Mesendoderm (in vitro differentiated cells): ENCODE measurements at regions not wholly inside any gene's neighbourhood (a gene's known extent, or its start where the extent isn't known, plus 50 kb on each side); places are given as distances from the start of the nearest gene placed in this dataset.
"Not testable (repeated sequence)": the region's sequence is repeated elsewhere in the genome, so short reads cannot be mapped to it uniquely, and the experiment has no call there.

Experiments used
- DNase-seq: peaks from one replicate; pipeline ENCODE4 v3.0.0; 2013
- H2AK5ac ChIP-seq: 2 replicates; pipeline ENCODE4 v1.6.1; 2013; ENCODE audit warnings: low read length, inconsistent platforms
- H2BK120ac ChIP-seq: 2 replicates; pipeline ENCODE4 v1.6.1; 2013; ENCODE audit warnings: low read depth, mild to moderate bottlenecking, low read length, moderate library complexity, mixed read lengths
- H2BK15ac ChIP-seq: replicated peaks from 2 replicates; pipeline ENCODE4 v1.6.1; 2013; ENCODE audit warnings: low read depth, mild to moderate bottlenecking, moderate library complexity
- H2BK5ac ChIP-seq: 2 replicates; pipeline ENCODE4 v1.6.1; 2013; ENCODE audit warnings: low read length, inconsistent platforms
- H3K18ac ChIP-seq: 2 replicates; pipeline ENCODE4 v1.6.1; 2013; ENCODE audit warnings: mild to moderate bottlenecking, low read length, mixed read lengths
- H3K23ac ChIP-seq: one replicate; pipeline ENCODE4 v1.6.1; 2013; ENCODE audit warnings: low read length
- H3K27ac ChIP-seq: 2 replicates; pipeline ENCODE4 v1.5.1; 2013; ENCODE audit warnings: low read depth, mild to moderate bottlenecking, inconsistent platforms, low read length, moderate library complexity
- H3K27me3 ChIP-seq: 2 replicates; pipeline ENCODE4 v1.6.1; 2013; ENCODE audit warnings: low read length, control low read depth, mild to moderate bottlenecking, inconsistent platforms; ENCODE audit not compliant: insufficient read depth, poor library complexity
- H3K36me3 ChIP-seq: 2 replicates; pipeline ENCODE4 v1.6.1; 2013; ENCODE audit warnings: low read length, inconsistent platforms; ENCODE audit not compliant: control insufficient read depth, insufficient read depth
- H3K4ac ChIP-seq: one replicate; pipeline ENCODE4 v1.6.1; 2013; ENCODE audit warnings: low read depth, mild to moderate bottlenecking, low read length, moderate library complexity
- H3K4me1 ChIP-seq: 2 replicates; pipeline ENCODE4 v1.6.1; 2013; ENCODE audit warnings: low read depth, low read length, inconsistent platforms; ENCODE audit not compliant: control insufficient read depth
- H3K4me2 ChIP-seq: 2 replicates; pipeline ENCODE4 v1.6.1; 2013; ENCODE audit warnings: low read length
- H3K4me3 ChIP-seq: 2 replicates; pipeline ENCODE4 v1.5.1; 2013; ENCODE audit warnings: mild to moderate bottlenecking, low read length
- H3K56ac ChIP-seq: one replicate; pipeline ENCODE4 v1.6.1; 2013; ENCODE audit warnings: low read length
- H3K79me1 ChIP-seq: 2 replicates; pipeline ENCODE4 v1.6.1; 2013; ENCODE audit warnings: low read length, inconsistent platforms
- H3K79me2 ChIP-seq: 2 replicates; pipeline ENCODE4 v1.6.1; 2013; ENCODE audit warnings: mild to moderate bottlenecking, low read length; ENCODE audit not compliant: control insufficient read depth, insufficient read depth
- H3K9ac ChIP-seq: 2 replicates; pipeline ENCODE4 v1.6.1; 2013; ENCODE audit warnings: low read length, inconsistent platforms
- H4K5ac ChIP-seq: one replicate; pipeline ENCODE4 v1.6.1; 2013; ENCODE audit warnings: low read length
- H4K8ac ChIP-seq: one replicate; pipeline ENCODE4 v1.6.1; 2013; ENCODE audit warnings: low read depth, mild to moderate bottlenecking, control low read depth, low read length, moderate library complexity
- WGBS: extraction: QIAGEN DNeasy Blood & Tissue Kit; methylation state at CpG from one replicate; pipeline ENCODE4 v1.1.7; 2013; ENCODE audit warnings: low lambda C conversion rate, missing lambda C conversion rate; ENCODE audit not compliant: insufficient coverage; ENCODE audit errors: extremely low coverage; 5-methylcytosine and 5-hydroxymethylcytosine counted together

DNA sequence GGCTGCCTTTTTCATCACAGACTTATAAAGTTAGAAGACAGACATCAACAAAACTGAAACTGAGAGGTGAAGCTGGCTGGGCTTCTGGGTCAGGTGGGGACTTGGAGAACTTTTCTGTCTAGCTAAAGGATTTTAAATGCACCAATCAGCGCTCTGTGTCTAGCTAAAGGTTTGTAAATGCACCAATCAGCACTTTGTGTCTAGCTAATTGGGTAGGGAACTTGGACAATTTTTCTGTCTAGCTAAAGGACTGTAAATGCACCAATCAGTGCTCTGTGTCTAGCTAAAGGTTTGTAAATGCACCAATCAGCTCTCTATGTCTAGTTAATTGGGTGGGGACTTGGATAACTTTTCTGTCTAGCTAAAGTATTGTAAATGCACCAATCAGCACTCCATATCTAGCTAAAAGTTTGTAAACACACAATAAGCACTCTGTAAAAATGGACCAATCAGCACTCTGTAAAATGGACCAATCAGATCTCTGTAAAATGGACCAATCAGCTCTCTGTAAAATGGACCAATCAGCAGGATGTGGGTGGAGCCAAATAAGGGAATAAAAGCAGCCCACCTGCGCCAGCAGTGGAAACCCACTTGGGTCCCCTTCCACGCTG, 710.3 kb upstream of the INTU start:
- H2BK15ac ChIP-seq, DNase-seq, H3K56ac ChIP-seq, H3K36me3 ChIP-seq, H3K4ac ChIP-seq, H3K23ac ChIP-seq, H2AK5ac ChIP-seq, H3K4me3 ChIP-seq, H2BK5ac ChIP-seq, H3K27me3 ChIP-seq, H3K18ac ChIP-seq, H3K9ac ChIP-seq, H4K5ac ChIP-seq, H3K79me1 ChIP-seq, H3K4me1 ChIP-seq, H3K27ac ChIP-seq, H4K8ac ChIP-seq, H2BK120ac ChIP-seq, H3K79me2 ChIP-seq, H3K4me2 ChIP-seq: not testable (repeated sequence)
- WGBS, result no CpG with 5 or more reads among the region's 3 CpGs

DNA sequence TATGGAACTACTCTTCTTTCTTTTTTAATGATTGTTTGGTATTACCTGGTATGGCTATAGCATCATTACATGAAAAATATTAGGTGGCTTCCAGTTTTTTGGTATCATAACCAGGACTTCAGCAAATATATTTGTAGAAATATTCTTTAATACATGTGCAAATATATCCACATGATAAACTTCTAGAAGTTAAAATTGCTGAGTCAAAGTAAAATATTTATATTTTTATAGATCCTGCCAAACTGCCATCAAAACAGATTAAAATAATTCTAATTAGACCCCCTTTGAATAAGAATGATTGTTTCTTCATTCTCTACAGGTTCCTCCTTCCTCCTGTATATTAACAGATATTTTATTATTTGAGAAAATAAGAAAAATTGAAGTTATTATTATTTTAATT, 708.5 kb upstream of the INTU start:
- Histone ChIP-seq H3K27ac (no peak overlapping the region), H3K18ac (no peak overlapping the region), H4K5ac (no peak overlapping the region), H3K4me1 (no peaks in the 10 kb centered on the region), H4K8ac (no peak overlapping the region), H3K79me2 (no peaks in the 10 kb centered on the region), H3K23ac (no peak overlapping the region), H3K27me3 (no peaks in the 10 kb centered on the region), H3K4me2 (no peak overlapping the region), H3K36me3 (no peaks in the 10 kb centered on the region), H3K79me1 (no peaks in the 10 kb centered on the region), H3K4ac (no peak overlapping the region), H2AK5ac (no peak overlapping the region), H2BK5ac (no peak overlapping the region), H3K9ac (no peak overlapping the region), H2BK120ac (no peak overlapping the region), H2BK15ac (no peak overlapping the region), H3K4me3 (no peak overlapping the region), H3K56ac (no peak overlapping the region)
- no peak for DNase-seq

DNA sequence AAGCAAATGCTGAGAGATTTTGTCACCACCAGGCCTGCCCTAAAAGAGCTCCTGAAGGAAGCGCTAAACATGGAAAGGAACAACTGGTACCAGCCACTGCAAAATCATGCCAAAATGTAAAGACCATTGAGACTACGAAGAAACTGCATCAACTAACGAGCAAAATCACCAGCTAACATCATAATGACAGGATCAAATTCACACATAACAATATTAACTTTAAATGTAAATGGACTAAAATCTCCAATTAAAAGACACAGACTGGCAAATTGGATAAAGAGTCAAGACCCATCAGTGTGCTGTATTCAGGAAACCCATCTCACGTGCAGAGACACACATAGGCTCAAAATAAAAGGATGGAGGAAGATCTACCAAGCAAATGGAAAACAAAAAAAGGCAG, 702.7 kb upstream of the INTU start:
- not testable (repeated sequence) for H3K9ac ChIP-seq, H3K27ac ChIP-seq, H3K79me2 ChIP-seq, H3K23ac ChIP-seq, H4K8ac ChIP-seq, H3K36me3 ChIP-seq, H2BK15ac ChIP-seq, H3K56ac ChIP-seq, H3K18ac ChIP-seq, H3K79me1 ChIP-seq, H3K4ac ChIP-seq, DNase-seq, H2BK5ac ChIP-seq, H2AK5ac ChIP-seq, H3K4me1 ChIP-seq, H3K4me3 ChIP-seq, H2BK120ac ChIP-seq, H4K5ac ChIP-seq, H3K4me2 ChIP-seq, H3K27me3 ChIP-seq
- no CpG with 5 or more reads among the region's 4 CpGs for WGBS

DNA sequence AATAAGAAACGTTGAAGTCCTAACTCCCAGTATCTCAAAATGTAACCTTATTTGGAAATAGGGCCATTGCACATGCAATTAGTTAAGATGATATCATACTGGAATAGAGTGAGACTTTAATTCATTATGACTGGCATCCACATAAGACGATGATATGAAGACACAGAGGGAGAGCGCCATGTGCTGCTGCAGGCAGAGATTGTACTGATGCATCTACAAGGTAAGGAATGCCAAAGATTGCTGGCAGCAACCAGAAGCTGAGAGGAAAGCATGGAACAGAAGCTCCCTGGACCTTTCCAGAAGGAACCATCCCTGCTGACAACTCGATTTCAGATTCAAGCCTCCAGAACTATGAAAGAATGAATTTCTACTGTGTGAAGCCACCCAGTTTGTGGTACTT, 697.0 kb upstream of the INTU start:
- Histone ChIP-seq H3K27ac (no peak overlapping the region), H2BK120ac (no peak overlapping the region), H3K4me1 (no peaks in the 10 kb centered on the region), H4K8ac (no peak overlapping the region), H3K79me1 (no peaks in the 10 kb centered on the region), H4K5ac (no peak overlapping the region), H3K4ac (no peak overlapping the region), H3K4me3 (no peak overlapping the region), H3K18ac (no peak overlapping the region), H2BK15ac (no peak overlapping the region), H3K79me2 (no peaks in the 10 kb centered on the region), H2BK5ac (no peak overlapping the region), H3K4me2 (no peak overlapping the region), H2AK5ac (no peak overlapping the region), H3K23ac (no peak overlapping the region), H3K56ac (no peak overlapping the region), H3K27me3 (no peaks in the 10 kb centered on the region), H3K9ac (no peak overlapping the region), H3K36me3 (no peaks in the 10 kb centered on the region)
- WGBS, result no CpG with 5 or more reads among the region's 4 CpGs
- DNase-seq, result no peak

DNA sequence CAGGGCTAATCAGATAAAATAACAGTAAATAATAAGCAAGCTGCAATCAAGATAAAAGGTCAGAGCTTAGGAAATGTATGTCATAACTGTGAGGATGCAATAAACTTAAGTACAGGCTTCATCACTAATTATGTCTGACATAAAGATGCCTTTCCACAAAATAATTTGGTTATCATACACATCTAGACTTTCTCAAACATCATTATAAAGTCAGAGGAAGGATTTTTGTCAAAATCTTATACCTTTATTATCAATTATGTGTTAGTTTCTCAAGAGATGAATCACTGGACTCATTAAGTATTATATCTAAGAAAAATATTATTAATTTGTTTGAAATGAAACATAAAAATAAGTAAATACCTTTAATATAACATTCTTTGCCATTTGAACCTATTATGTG, 695.4 kb upstream of the INTU start:
- Histone ChIP-seq H3K27ac (no peak overlapping the region), H3K9ac (no peak overlapping the region), H3K36me3 (no peaks in the 10 kb centered on the region), H3K4ac (no peak overlapping the region), H2BK120ac (no peak overlapping the region), H4K5ac (no peak overlapping the region), H3K4me3 (no peak overlapping the region), H2AK5ac (no peak overlapping the region), H3K79me2 (no peaks in the 10 kb centered on the region), H3K4me1 (no peaks in the 10 kb centered on the region), H3K18ac (no peak overlapping the region), H2BK15ac (no peak overlapping the region), H3K79me1 (no peaks in the 10 kb centered on the region), H3K23ac (no peak overlapping the region), H2BK5ac (no peak overlapping the region), H3K27me3 (no peaks in the 10 kb centered on the region), H3K56ac (no peak overlapping the region), H4K8ac (no peak overlapping the region), H3K4me2 (no peak overlapping the region)
- DNase-seq, result no peak

DNA sequence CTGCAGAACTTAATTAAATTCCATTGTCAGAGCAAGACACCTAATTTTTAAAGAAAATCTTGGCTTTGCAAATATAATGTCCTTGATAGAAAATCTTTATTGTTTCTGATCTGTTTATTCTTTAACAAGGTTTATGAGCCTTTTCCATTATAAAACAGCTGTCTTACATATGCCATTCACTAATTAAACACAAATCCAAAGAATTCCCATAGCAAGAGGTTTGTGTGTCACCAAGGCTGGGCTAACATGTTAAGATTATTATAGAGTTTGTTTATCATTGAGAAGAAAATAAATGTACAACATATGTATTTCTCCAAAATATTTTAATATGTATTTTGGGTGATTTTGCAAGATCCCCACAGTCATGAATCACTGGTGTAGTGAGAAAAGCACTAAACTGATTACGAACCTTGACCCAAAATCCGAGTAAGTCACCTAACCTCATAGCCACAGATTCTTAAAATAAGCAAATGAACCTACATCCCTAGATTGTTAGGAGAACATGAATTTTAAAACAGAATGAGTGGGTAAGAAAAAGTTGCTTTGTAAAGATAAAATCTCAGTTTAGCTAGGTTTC, 694.8 kb upstream of the INTU start:
- Histone ChIP-seq H3K36me3 (no peaks in the 10 kb centered on the region), H3K4me1 (no peaks in the 10 kb centered on the region), H3K23ac (no peak overlapping the region), H3K4me2 (no peak overlapping the region), H2BK5ac (no peak overlapping the region), H2BK15ac (no peak overlapping the region), H3K27ac (no peak overlapping the region), H2AK5ac (no peak overlapping the region), H3K9ac (no peak overlapping the region), H3K18ac (no peak overlapping the region), H3K4me3 (no peak overlapping the region), H3K27me3 (no peaks in the 10 kb centered on the region), H4K8ac (no peak overlapping the region), H3K4ac (no peak overlapping the region), H3K56ac (no peak overlapping the region), H2BK120ac (no peak overlapping the region), H3K79me1 (no peaks in the 10 kb centered on the region), H3K79me2 (no peaks in the 10 kb centered on the region), H4K5ac (no peak overlapping the region)
- no CpG with 5 or more reads among the region's 2 CpGs for WGBS
- DNase-seq, result no peak
